Gastroesophageal sphincter (tissue), 4 donors: ENCODE measurements at regions not wholly inside any gene's neighbourhood (a gene's known extent, or its start where the extent isn't known, plus 50 kb on each side); places are given as distances from the start of the nearest gene placed in this dataset.

Experiments used
- ATAC-seq: fragments of 150-250 bp; one replicate; pipeline ENCODE4 v1.9.1; 2016; ENCODE audit warnings: mild to moderate bottlenecking, moderate library complexity
- H3K27ac ChIP-seq, 4 donors: fragments of 200-600 bp; sonication (generic) in 3 of 4; 1 replicate in 3 of 4; 2 replicates in 1 of 4; pipeline ENCODE4 v1.5.1; 2016 to 2019
- H3K27me3 ChIP-seq: fragments of 200-600 bp; sonication (generic); one replicate; pipeline ENCODE4 v1.5.1; 2019
- H3K36me3 ChIP-seq, 2 donors: fragments of 200-600 bp; sonication (generic); one replicate each; pipeline ENCODE4 v1.5.1; 2019; ENCODE audit warnings: control low read depth in 1 of 2
- H3K4me1 ChIP-seq, 3 donors: fragments of 200-600 bp; sonication (generic); 1 replicate in 2 of 3; 2 replicates in 1 of 3; pipeline ENCODE4 v1.5.1; 2016 to 2019; ENCODE audit warnings: control low read depth in 2 of 3
- H3K4me3 ChIP-seq, 2 donors: fragments of 200-600 bp; sonication (generic); one replicate each; pipeline ENCODE4 v1.5.1; 2019; ENCODE audit warnings: mild to moderate bottlenecking in 1 of 2, moderate library complexity in 1 of 2
- H3K9me3 ChIP-seq, 3 donors: fragments of 200-600 bp; sonication (generic); one replicate each; pipeline ENCODE4 v1.5.1; 2017 to 2019; ENCODE audit warnings: control low read depth in 2 of 3
- EP300 ChIP-seq: sonication (generic); formaldehyde crosslinking; IDR thresholded peaks from one replicate; pipeline ENCODE4 v1.6.1; 2017; ENCODE audit warnings: antibody characterized with exemption, mild to moderate bottlenecking
- POLR2A ChIP-seq, 2 donors: fragments of 450-650 bp; IDR thresholded peaks; one replicate each; pipeline ENCODE4 v1.6.1; 2017; ENCODE audit warnings: antibody characterized with exemption in 2 of 2, mild to moderate bottlenecking in 2 of 2, moderate library complexity in 1 of 2
- POLR2AphosphoS5 ChIP-seq: sonication (generic); formaldehyde crosslinking; IDR thresholded peaks from one replicate; pipeline ENCODE4 v1.6.1; 2017; ENCODE audit warnings: antibody characterized with exemption
- WGBS, 2 donors: methylation state at CpG; one replicate each; pipeline ENCODE4 v1.1.5; 2018; ENCODE audit warnings: low coverage in 1 of 2; 5-methylcytosine and 5-hydroxymethylcytosine counted together
- TF ChIP-seq, protein P1 (sequence below), 4 experiments: fragments of 200-600 bp in 2 of 4; fragments of 450-650 bp in 2 of 4; sonication (generic) in 1 of 4; IDR thresholded peaks; one replicate each; pipeline ENCODE4 v1.5.1; 2017 to 2019; ENCODE audit warnings: antibody characterized with exemption in 4 of 4, mild to moderate bottlenecking in 2 of 4, moderate library complexity in 2 of 4

DNA sequence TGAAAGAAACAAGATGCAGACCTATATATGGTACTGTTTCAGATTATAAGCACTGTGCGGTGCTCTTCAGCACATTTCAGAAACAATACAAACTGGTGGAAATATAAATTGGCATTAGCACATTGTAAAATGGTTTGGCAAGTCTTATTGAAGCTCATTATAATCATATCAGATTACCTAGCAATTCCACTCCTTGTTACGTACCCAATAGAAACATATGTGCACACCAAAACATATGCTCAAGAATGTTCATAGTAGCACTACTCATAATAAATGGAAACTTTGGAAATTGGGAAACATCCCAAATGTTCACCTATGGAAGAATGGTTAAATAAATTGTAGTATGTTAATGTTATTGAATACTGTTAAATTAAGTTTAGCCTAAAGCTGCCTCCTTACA is 54.9 kb upstream of the PLEKHG1 start:
- no peak for ATAC-seq
- TF ChIP-seq POLR2AphosphoS5 (no peak), POLR2A (IDR thresholded peaks at IDR 0.05) (no peak), EP300 (no peak)
- no peak overlapping the region for H3K4me3 ChIP-seq
- H3K4me1 ChIP-seq, result peaks cover 0 to 11% (median 0%) of the 10 kb centered on the region in 3 donors
- 92 to 96% methylated on average over 2 of the region's 2 CpGs for WGBS, 2 donors
- H3K27me3 ChIP-seq, result no peaks in the 10 kb centered on the region
- no peak overlapping the region for H3K27ac ChIP-seq
- no peaks in the 10 kb centered on the region for H3K36me3 ChIP-seq
- no peaks in the 10 kb centered on the region for H3K9me3 ChIP-seq

DNA sequence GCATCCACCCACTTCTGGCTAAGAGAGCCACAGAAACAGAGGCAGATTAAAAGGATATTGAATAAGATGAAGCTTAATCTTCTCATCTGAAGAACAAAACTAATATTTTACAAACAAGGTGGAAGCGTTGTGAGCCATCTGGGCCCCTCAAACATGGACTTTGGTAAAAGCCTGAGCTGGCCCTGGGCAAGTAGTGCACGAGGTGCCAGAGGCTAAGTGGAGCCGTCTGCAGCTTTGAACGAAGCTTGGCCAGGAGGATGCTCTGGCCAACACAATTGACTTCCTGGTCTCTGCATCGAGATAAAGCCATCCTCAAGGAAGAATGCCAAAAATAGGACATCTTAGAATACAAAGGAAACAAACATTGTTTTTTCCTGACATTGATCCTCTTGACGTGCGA is 53.2 kb upstream of the PLEKHG1 start:
- Histone ChIP-seq H3K4me1 (peaks cover 0 to 11% (median 0%) of the 10 kb centered on the region in 3 donors), H3K9me3 (no peaks in the 10 kb centered on the region), H3K36me3 (no peaks in the 10 kb centered on the region), H3K4me3 (no peak overlapping the region), H3K27ac (no peak overlapping the region), H3K27me3 (peaks cover 4% of the 10 kb centered on the region)
- TF ChIP-seq EP300, result no peak
- TF ChIP-seq, protein P1, sequence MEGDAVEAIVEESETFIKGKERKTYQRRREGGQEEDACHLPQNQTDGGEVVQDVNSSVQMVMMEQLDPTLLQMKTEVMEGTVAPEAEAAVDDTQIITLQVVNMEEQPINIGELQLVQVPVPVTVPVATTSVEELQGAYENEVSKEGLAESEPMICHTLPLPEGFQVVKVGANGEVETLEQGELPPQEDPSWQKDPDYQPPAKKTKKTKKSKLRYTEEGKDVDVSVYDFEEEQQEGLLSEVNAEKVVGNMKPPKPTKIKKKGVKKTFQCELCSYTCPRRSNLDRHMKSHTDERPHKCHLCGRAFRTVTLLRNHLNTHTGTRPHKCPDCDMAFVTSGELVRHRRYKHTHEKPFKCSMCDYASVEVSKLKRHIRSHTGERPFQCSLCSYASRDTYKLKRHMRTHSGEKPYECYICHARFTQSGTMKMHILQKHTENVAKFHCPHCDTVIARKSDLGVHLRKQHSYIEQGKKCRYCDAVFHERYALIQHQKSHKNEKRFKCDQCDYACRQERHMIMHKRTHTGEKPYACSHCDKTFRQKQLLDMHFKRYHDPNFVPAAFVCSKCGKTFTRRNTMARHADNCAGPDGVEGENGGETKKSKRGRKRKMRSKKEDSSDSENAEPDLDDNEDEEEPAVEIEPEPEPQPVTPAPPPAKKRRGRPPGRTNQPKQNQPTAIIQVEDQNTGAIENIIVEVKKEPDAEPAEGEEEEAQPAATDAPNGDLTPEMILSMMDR (IDR thresholded peaks at IDR 0.05), result no peak
- no peak for TF ChIP-seq POLR2A (IDR thresholded peaks at IDR 0.05)
- TF ChIP-seq POLR2AphosphoS5, result no peak
- no peak for ATAC-seq
- 38 to 57% methylated on average over 3 to 5 of the region's 7 CpGs for WGBS, 2 donors

DNA sequence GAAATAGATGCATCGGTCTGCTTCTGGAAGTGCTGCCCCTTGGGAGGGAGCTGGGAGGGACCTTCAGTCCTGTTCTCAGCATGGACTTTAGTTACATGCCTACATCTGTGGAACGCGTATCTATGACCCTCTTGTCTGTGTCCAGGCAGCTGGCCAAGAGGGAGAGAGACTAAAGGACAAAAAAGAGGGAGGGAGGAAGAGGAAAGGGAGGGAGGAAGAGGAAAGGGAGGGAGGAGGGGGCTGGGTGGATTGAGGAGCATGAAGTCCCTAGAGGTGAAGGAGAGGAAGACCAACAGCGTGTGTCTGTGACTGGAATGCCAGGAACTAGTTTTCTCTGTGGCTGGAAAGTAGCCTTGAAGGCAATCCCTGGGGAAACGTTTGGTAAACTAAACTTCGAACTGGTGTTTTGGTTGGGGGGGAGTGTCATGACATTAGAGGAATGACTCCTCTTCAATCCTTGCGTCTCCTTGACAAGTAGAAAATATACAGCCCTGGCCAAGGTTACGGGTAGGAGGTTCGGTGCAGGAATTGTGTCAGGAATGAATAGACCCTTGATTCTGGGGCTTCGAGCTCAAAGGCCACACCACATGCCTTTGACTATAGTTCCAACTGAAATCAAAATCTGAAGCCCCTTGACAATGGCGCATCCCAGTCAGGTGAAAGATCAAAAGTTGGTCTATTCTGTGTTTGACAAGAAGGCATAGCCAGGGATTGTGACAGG is 52.0 kb upstream of the PLEKHG1 start:
- Histone ChIP-seq H3K36me3 (no peaks in the 10 kb centered on the region), H3K27me3 (peaks cover 4% of the 10 kb centered on the region), H3K4me3 (no peak overlapping the region), H3K9me3 (no peaks in the 10 kb centered on the region), H3K27ac (no peak overlapping the region), H3K4me1 (peaks cover 0 to 11% (median 0%) of the 10 kb centered on the region in 3 donors)
- ATAC-seq, result no peak
- 43 to 53% methylated on average over 7 to 9 of the region's 11 CpGs for WGBS, 2 donors
- TF ChIP-seq, protein P1 (IDR thresholded peaks at IDR 0.05), result no peak
- TF ChIP-seq EP300 (no peak), POLR2A (IDR thresholded peaks at IDR 0.05) (no peak)

DNA sequence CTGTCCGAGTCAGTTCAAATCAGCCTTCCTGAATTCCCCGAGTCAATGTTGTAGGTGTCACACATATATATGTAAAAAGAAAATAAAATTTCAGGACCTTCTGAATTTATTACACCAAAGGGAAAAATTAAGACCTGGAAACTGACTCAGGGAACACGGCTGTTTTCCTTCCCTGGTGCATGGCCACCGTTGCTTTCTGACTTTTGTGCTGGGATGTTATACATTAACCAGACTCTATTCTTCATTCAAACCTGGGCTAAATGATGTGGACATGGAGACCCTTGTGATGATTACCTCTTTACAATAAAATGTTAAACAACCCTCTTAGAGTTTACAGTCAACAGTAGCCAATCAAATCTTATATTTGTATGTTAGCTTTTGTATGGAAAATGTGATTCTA is 51.4 kb upstream of the PLEKHG1 start:
- H3K27me3 ChIP-seq, result peaks cover 4% of the 10 kb centered on the region
- no peak overlapping the region for H3K27ac ChIP-seq
- no peak overlapping the region for H3K4me3 ChIP-seq
- peaks cover 0 to 11% (median 0%) of the 10 kb centered on the region in 3 donors for H3K4me1 ChIP-seq
- no peaks in the 10 kb centered on the region for H3K9me3 ChIP-seq
- TF ChIP-seq POLR2A (IDR thresholded peaks at IDR 0.05) (no peak), POLR2AphosphoS5 (no peak), EP300 (no peak)
- TF ChIP-seq, protein P1 (IDR thresholded peaks at IDR 0.05), result no peak
- ATAC-seq, result no peak
- WGBS, 2 donors, result 94 to 96% methylated on average over 2 to 4 of the region's 4 CpGs
- H3K36me3 ChIP-seq, result no peaks in the 10 kb centered on the region

DNA sequence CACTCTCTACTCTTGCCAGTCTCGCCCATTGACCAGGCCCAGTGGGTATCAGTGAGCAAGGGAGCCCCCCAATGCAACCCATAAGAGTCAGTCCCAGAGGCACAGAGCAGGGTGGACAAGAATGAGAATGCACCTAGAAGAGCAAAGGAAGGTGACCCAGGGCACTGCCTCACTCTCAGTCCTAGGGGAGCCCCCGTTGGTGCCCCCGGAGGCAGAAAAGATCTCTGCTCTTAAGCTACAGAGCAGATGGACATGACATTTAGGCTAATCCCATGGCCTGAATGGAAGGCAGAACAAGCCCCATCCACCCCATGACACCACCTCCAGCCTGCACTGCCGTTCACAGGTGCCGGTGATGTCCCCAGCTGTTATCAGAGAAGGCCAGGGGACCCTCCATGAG is 50.7 kb upstream of the PLEKHG1 start:
- Histone ChIP-seq H3K4me3 (no peak overlapping the region), H3K4me1 (peaks cover 0 to 11% (median 0%) of the 10 kb centered on the region in 3 donors), H3K27me3 (peaks cover 4% of the 10 kb centered on the region), H3K9me3 (no peaks in the 10 kb centered on the region), H3K27ac (no peak overlapping the region), H3K36me3 (no peaks in the 10 kb centered on the region)
- WGBS, 2 donors, result 79 to 100% methylated on average over 2 to 3 of the region's 5 CpGs
- no peak for ATAC-seq
- no peak for TF ChIP-seq POLR2A (IDR thresholded peaks at IDR 0.05)
- TF ChIP-seq POLR2AphosphoS5, result no peak
- TF ChIP-seq, protein P1 (IDR thresholded peaks at IDR 0.05), result no peak
- TF ChIP-seq EP300, result no peak
